HepG2 (cell line): ENCODE measurements at regions not wholly inside any gene's neighbourhood (a gene's known extent, or its start where the extent isn't known, plus 50 kb on each side); places are given as distances from the start of the nearest gene placed in this dataset.

Source experiments
- KDM1A ChIP-seq: IDR thresholded peaks from 2 replicates; pipeline ENCODE4 v1.6.1; 2016; ENCODE audit warnings: missing compliant biosample characterization
- MAZ ChIP-seq, 2 experiments: sonication (generic) in 1 of 2; formaldehyde crosslinking in 1 of 2; IDR thresholded peaks; 2 replicates each; pipeline versions ENCODE4 v1.5.0 to v1.6.1; 2012 to 2020; ENCODE audit warnings: low read depth in 2 of 2, mild to moderate bottlenecking in 2 of 2, borderline replicate concordance in 1 of 2, improper control_type of control experiment in 1 of 2, low read length in 1 of 2, missing genetic modification reagents in 1 of 2, moderate library complexity in 1 of 2
- ZNF747 ChIP-seq: sonication (generic); formaldehyde crosslinking; IDR thresholded peaks from 2 replicates; pipeline ENCODE4 v1.8.1; 2023; ENCODE audit warnings: missing genetic modification reagents, mild to moderate bottlenecking, borderline replicate concordance
- TF ChIP-seq, protein P1 (sequence below): sonication (generic); formaldehyde crosslinking; IDR thresholded peaks from 2 replicates; pipeline ENCODE4 v1.9.0; 2022; ENCODE audit warnings: missing genetic modification reagents, mild to moderate bottlenecking, borderline replicate concordance
- TF ChIP-seq, protein P2 (sequence below): sonication (generic); formaldehyde crosslinking; IDR thresholded peaks from 2 replicates; pipeline ENCODE4 v1.5.0; 2020; ENCODE audit warnings: mild to moderate bottlenecking, missing genetic modification reagents, moderate library complexity
- TF ChIP-seq, protein P3 (sequence below): sonication (generic); formaldehyde crosslinking; IDR thresholded peaks from 2 replicates; pipeline ENCODE4 v1.8.0; 2022; ENCODE audit warnings: mild to moderate bottlenecking, missing genetic modification reagents

DNA sequence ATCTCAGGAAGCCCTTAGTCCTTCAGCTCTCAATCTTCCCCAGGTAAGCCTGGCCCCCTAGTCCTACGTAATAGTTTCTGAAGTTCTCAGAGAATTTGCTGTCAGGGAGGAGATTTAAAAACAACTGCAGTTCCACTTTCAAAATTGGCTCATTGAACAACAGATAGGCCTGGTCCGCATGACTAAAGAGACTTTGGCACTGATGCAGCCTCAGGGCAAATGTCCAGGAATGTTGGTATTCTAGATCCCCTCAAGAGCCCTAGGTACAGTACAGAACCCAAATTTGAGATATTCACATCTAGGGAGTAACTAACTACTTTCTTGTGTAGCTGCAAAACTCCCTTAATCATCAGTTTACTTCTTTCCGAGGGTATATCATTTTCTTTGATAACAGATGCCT, 162.8 kb downstream of the GABRG2 start:
- TF ChIP-seq ZNF747 (CRISPR knock-in tag) (no peak), MAZ (IDR thresholded peaks at IDR 0.05; ENCODE audit: borderline replicate concordance, low read depth, low read length) (no peak), MAZ (CRISPR knock-in tag; IDR thresholded peaks at IDR 0.05; ENCODE audit: low read depth) (no peak), KDM1A (CRISPR knock-in tag) (no peak)
- TF ChIP-seq, protein P1, sequence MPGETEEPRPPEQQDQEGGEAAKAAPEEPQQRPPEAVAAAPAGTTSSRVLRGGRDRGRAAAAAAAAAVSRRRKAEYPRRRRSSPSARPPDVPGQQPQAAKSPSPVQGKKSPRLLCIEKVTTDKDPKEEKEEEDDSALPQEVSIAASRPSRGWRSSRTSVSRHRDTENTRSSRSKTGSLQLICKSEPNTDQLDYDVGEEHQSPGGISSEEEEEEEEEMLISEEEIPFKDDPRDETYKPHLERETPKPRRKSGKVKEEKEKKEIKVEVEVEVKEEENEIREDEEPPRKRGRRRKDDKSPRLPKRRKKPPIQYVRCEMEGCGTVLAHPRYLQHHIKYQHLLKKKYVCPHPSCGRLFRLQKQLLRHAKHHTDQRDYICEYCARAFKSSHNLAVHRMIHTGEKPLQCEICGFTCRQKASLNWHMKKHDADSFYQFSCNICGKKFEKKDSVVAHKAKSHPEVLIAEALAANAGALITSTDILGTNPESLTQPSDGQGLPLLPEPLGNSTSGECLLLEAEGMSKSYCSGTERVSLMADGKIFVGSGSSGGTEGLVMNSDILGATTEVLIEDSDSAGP (CRISPR knock-in tag) = no peak
- TF ChIP-seq, protein P2, sequence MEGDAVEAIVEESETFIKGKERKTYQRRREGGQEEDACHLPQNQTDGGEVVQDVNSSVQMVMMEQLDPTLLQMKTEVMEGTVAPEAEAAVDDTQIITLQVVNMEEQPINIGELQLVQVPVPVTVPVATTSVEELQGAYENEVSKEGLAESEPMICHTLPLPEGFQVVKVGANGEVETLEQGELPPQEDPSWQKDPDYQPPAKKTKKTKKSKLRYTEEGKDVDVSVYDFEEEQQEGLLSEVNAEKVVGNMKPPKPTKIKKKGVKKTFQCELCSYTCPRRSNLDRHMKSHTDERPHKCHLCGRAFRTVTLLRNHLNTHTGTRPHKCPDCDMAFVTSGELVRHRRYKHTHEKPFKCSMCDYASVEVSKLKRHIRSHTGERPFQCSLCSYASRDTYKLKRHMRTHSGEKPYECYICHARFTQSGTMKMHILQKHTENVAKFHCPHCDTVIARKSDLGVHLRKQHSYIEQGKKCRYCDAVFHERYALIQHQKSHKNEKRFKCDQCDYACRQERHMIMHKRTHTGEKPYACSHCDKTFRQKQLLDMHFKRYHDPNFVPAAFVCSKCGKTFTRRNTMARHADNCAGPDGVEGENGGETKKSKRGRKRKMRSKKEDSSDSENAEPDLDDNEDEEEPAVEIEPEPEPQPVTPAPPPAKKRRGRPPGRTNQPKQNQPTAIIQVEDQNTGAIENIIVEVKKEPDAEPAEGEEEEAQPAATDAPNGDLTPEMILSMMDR (CRISPR knock-in tag) = no peak
- TF ChIP-seq, protein P3, sequence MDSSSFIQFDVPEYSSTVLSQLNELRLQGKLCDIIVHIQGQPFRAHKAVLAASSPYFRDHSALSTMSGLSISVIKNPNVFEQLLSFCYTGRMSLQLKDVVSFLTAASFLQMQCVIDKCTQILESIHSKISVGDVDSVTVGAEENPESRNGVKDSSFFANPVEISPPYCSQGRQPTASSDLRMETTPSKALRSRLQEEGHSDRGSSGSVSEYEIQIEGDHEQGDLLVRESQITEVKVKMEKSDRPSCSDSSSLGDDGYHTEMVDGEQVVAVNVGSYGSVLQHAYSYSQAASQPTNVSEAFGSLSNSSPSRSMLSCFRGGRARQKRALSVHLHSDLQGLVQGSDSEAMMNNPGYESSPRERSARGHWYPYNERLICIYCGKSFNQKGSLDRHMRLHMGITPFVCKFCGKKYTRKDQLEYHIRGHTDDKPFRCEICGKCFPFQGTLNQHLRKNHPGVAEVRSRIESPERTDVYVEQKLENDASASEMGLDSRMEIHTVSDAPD (CRISPR knock-in tag) = no peak
